GM10248 (cell line): ENCODE measurements at regions not wholly inside any gene's neighbourhood (a gene's known extent, or its start where the extent isn't known, plus 50 kb on each side); places are given as distances from the start of the nearest gene placed in this dataset.

Experiments used
- CTCF ChIA-PET: fragments of 300-600 bp; sonication (Branson Sonifier 250); formaldehyde crosslinking; extraction: SDS; loops from one replicate; lab custom pipeline; 2021; ENCODE audit warnings: antibody characterized with exemption; lab: Yijun Ruan, JAX
- POLR2A ChIA-PET: fragments of 350-650 bp; sonication (Branson Sonifier 250); formaldehyde crosslinking; extraction: SDS; loops from one replicate; lab custom pipeline; 2020; ENCODE audit warnings: antibody characterized with exemption; lab: Yijun Ruan, JAX
- DNase-seq: peaks from one replicate; pipeline ENCODE4 v3.0.0; 2012; ENCODE audit errors: extremely low spot score
- CTCF ChIP-seq: IDR thresholded peaks from 2 replicates; pipeline ENCODE4 v1.5.1; 2012; ENCODE audit warnings: mild to moderate bottlenecking, low read depth; ENCODE audit errors: extremely low read depth, missing control alignments, control extremely low read depth

DNA sequence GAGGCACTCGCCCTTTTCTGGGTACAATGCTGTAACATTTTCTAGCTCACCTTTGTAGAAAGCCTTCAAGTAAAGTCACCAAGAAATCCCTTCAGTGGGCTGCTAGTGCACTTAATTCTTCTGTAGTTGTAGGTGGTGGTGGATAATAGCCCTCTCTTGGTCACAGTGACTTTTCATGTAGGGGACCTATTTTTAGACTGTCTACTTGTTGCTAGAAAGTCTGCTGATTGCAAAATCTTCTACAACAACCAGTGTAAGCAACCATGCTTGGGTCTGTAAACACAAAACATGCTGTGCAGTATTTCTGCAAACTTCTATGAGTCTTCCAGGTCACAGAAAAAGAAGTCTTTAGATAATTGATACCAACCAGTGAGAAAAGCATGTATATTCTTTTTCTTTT is 55.6 kb downstream of the PBDC1 start:
- CTCF ChIA-PET: no interaction called here
- DNase-seq: no peak
- no peak for TF ChIP-seq CTCF
- POLR2A ChIA-PET: no interaction called here

- ChIA-PET POLR2A (no interaction called here), CTCF (no interaction called here)
- no peak for DNase-seq
- no peak for TF ChIP-seq CTCF
Measured at GRCh38 chrX:76248901-76249300, 76.0 kb downstream of the PBDC1 start.

DNA sequence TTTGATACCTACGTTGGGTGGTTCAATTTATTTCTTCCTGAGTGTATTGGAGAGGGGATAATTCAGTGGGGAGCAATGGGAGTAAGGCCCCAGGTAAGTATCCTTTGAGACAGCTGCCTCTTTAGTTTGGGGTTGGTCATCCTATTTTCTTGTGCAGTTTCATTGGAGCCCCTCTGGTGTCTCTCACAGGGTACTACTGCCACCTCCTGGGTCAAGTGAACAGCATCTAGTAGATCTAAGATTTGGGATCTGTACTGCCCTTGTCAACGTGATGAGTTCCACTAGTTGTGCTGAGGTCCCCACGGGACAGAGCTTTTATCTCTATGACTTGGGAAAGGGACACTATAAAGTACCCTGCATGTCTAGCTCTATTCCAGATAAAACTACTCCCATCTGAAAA is 80.6 kb downstream of the PBDC1 start:
- ChIA-PET CTCF (interaction anchor here (0.7 to 2.2 kb wide), 8 partner anchors 9 to 1776 kb away, joined by 3 to 6 read pairs (median 3); partner anchors contain the start of gene PBDC1), POLR2A (no interaction called here)
- TF ChIP-seq CTCF: peak; percentile 48
- DNase-seq: peak; percentile 31

GRCh38 chrX:76279007-76279406 is 106.1 kb downstream of the PBDC1 start:
- peak; percentile 32 for DNase-seq
- CTCF ChIA-PET: interaction anchor here (1.2 to 2.9 kb wide), 5 partner anchors 28 to 1745 kb away, joined by 3 to 30 read pairs (median 3); no protein-coding TSS in a partner anchor
- POLR2A ChIA-PET: no interaction called here
- peak; percentile 53 for TF ChIP-seq CTCF
